ENCODE measurements at regions not wholly inside any gene's neighbourhood (a gene's known extent, or its start where the extent isn't known, plus 50 kb on each side); places are given as distances from the start of the nearest gene placed in this dataset.
"Not testable (repeated sequence)": the region's sequence is repeated elsewhere in the genome, so short reads cannot be mapped to it uniquely, and the experiment has no call there.

GRCh38 chr12:126944684-126945083, 1322.3 kb upstream of the TMEM132C start:
- H4K20me1 ChIP-seq (ENCODE audit: control insufficient read depth, insufficient read depth, insufficient read length), result no peaks in the 10 kb centered on the region
- H3T11ph ChIP-seq (ENCODE audit: low read length), result no peak overlapping the region
- no peak overlapping the region for H4K5ac ChIP-seq (ENCODE audit: insufficient read length, low read depth, low read length)
- no peaks in the 10 kb centered on the region for H3K27me3 ChIP-seq (ENCODE audit: insufficient read depth, low read length)
- H3K79me2 ChIP-seq (ENCODE audit: insufficient read depth, low read length), result no peaks in the 10 kb centered on the region
- WGBS (ENCODE audit: extremely low coverage, insufficient read length, low lambda C conversion rate), result no CpG with 5 or more reads among the region's 6 CpGs
- no peak overlapping the region for H3K9ac ChIP-seq (ENCODE audit: extremely low read depth, insufficient read length, low read length)
- no peak overlapping the region for H3K4ac ChIP-seq (ENCODE audit: low read depth, low read length)
- Mint-ChIP-seq H3K27me3 (ENCODE audit: low read depth) (no peaks in the 10 kb centered on the region), H3K27ac (no peak overlapping the region), H3K36me3 (ENCODE audit: insufficient read depth in 1 of 3, low read depth in 3 of 3) (peaks cover 0 to 7% (median 0%) of the 10 kb centered on the region in 3 experiments; a peak in 1 of 7 replicates), H3K4me1 (peaks cover 8% of the 10 kb centered on the region in 2 experiments), H3K4me3 (no peak overlapping the region), H3K9me3 (peaks cover 4 to 17% of the 10 kb centered on the region in 2 experiments; a peak in 4 of 5 replicates)
- H2AFZ ChIP-seq (ENCODE audit: low read length), result no peak overlapping the region
- no peak overlapping the region for H2BK12ac ChIP-seq (ENCODE audit: insufficient read length, low read depth, low read length)
- no peaks in the 10 kb centered on the region for H3K79me1 ChIP-seq (ENCODE audit: insufficient read depth, low read depth, low read length, poor library complexity, severe bottlenecking)
- no peak overlapping the region for H4K91ac ChIP-seq (ENCODE audit: insufficient read length, low read depth, low read length)
- H3K4me2 ChIP-seq (ENCODE audit: insufficient read depth, insufficient read length, low read length), result no peak overlapping the region
- no peak overlapping the region for H3K18ac ChIP-seq (ENCODE audit: insufficient read length, low read depth, low read length)
- no peak overlapping the region for H3K56ac ChIP-seq (ENCODE audit: insufficient read length, low read depth, low read length)
- H3K27ac ChIP-seq (ENCODE audit: insufficient read length, low read depth, low read length), result no peak overlapping the region
- no peaks in the 10 kb centered on the region for H3K9me3 ChIP-seq (ENCODE audit: control insufficient read depth, low read depth, low read length)
- H4K8ac ChIP-seq (replicated peaks; ENCODE audit: insufficient read length, low read depth, low read length), result no peak overlapping the region
- H3K4me1 ChIP-seq (ENCODE audit: insufficient read depth, low read length), result no peaks in the 10 kb centered on the region; the same call in 1 of the 2 replicates
- no peak overlapping the region for H3K14ac ChIP-seq (ENCODE audit: insufficient read depth, low read length)
- no peak overlapping the region for H3K23ac ChIP-seq (ENCODE audit: insufficient read length, low read depth, low read length)
- no peaks in the 10 kb centered on the region for H3K23me2 ChIP-seq (ENCODE audit: insufficient read length, low read depth, low read length, poor library complexity, severe bottlenecking)
- H2BK15ac ChIP-seq (ENCODE audit: low read depth, low read length), result no peak overlapping the region
- TF ChIP-seq CTCF (conservative IDR thresholded peaks at IDR 0.05), result no peak
- H2AK5ac ChIP-seq (ENCODE audit: insufficient read length, low read length), result no peak overlapping the region
- no peak overlapping the region for H2BK120ac ChIP-seq (ENCODE audit: low read depth, low read length, poor library complexity, severe bottlenecking)
- H2BK20ac ChIP-seq (ENCODE audit: low read depth, low read length, poor library complexity, severe bottlenecking), result no peak overlapping the region
- no peak for DNase-seq
- H2BK5ac ChIP-seq (ENCODE audit: insufficient read length, low read length), result no peak overlapping the region

GRCh38 chr12:126946958-126947357, 1320.0 kb upstream of the TMEM132C start:
- not testable (repeated sequence) for H2BK20ac ChIP-seq (ENCODE audit: low read depth, low read length, poor library complexity, severe bottlenecking); H3K9me3 ChIP-seq (ENCODE audit: control insufficient read depth, low read depth, low read length); H2AFZ ChIP-seq (ENCODE audit: low read length); H3K27me3 Mint-ChIP-seq (ENCODE audit: low read depth); H2BK12ac ChIP-seq (ENCODE audit: insufficient read length, low read depth, low read length); H2AK5ac ChIP-seq (ENCODE audit: insufficient read length, low read length); H2BK15ac ChIP-seq (ENCODE audit: low read depth, low read length); H3K9ac ChIP-seq (ENCODE audit: extremely low read depth, insufficient read length, low read length); H3K56ac ChIP-seq (ENCODE audit: insufficient read length, low read depth, low read length); H3K14ac ChIP-seq (ENCODE audit: insufficient read depth, low read length); H3K23me2 ChIP-seq (ENCODE audit: insufficient read length, low read depth, low read length, poor library complexity, severe bottlenecking); H4K91ac ChIP-seq (ENCODE audit: insufficient read length, low read depth, low read length); H4K5ac ChIP-seq (ENCODE audit: insufficient read length, low read depth, low read length); H3K36me3 Mint-ChIP-seq (ENCODE audit: insufficient read depth in 1 of 3, low read depth in 3 of 3); H3K4me3 Mint-ChIP-seq; H3K4me1 ChIP-seq (ENCODE audit: insufficient read depth, low read length); H3K23ac ChIP-seq (ENCODE audit: insufficient read length, low read depth, low read length); H4K8ac ChIP-seq (replicated peaks; ENCODE audit: insufficient read length, low read depth, low read length); H3K27ac ChIP-seq (ENCODE audit: insufficient read length, low read depth, low read length); H3K4me2 ChIP-seq (ENCODE audit: insufficient read depth, insufficient read length, low read length); H3K9me3 Mint-ChIP-seq; H3K27ac Mint-ChIP-seq; H3K27me3 ChIP-seq (ENCODE audit: insufficient read depth, low read length); H3K18ac ChIP-seq (ENCODE audit: insufficient read length, low read depth, low read length); H3K79me2 ChIP-seq (ENCODE audit: insufficient read depth, low read length); DNase-seq; H3K4ac ChIP-seq (ENCODE audit: low read depth, low read length); H4K20me1 ChIP-seq (ENCODE audit: control insufficient read depth, insufficient read depth, insufficient read length); H2BK5ac ChIP-seq (ENCODE audit: insufficient read length, low read length); H2BK120ac ChIP-seq (ENCODE audit: low read depth, low read length, poor library complexity, severe bottlenecking); H3T11ph ChIP-seq (ENCODE audit: low read length); H3K79me1 ChIP-seq (ENCODE audit: insufficient read depth, low read depth, low read length, poor library complexity, severe bottlenecking)
- WGBS (ENCODE audit: extremely low coverage, insufficient read length, low lambda C conversion rate), result no CpG with 5 or more reads among the region's 7 CpGs
- peaks cover 8 to 10% of the 10 kb centered on the region in 2 experiments for H3K4me1 Mint-ChIP-seq

All from H9 (cell line).